ENCODE measurements at regions not wholly inside any gene's neighbourhood (a gene's known extent, or its start where the extent isn't known, plus 50 kb on each side); places are given as distances from the start of the nearest gene placed in this dataset.

- WGBS (ENCODE audit: extremely low coverage, insufficient read length, low lambda C conversion rate), result no CpG with 5 or more reads among the region's 4 CpGs
- Histone ChIP-seq H3K4me1 (ENCODE audit: insufficient read depth, low read length) (no peaks in the 10 kb centered on the region), H3K14ac (ENCODE audit: insufficient read depth, low read length) (no peak overlapping the region), H3K9ac (ENCODE audit: extremely low read depth, insufficient read length, low read length) (no peak overlapping the region), H3K23ac (ENCODE audit: insufficient read length, low read depth, low read length) (no peak overlapping the region), H4K8ac (replicated peaks; ENCODE audit: insufficient read length, low read depth, low read length) (no peak overlapping the region), H2BK15ac (ENCODE audit: low read depth, low read length) (no peak overlapping the region), H4K20me1 (ENCODE audit: control insufficient read depth, insufficient read depth, insufficient read length) (no peaks in the 10 kb centered on the region), H3K23me2 (ENCODE audit: insufficient read length, low read depth, low read length, poor library complexity, severe bottlenecking) (no peaks in the 10 kb centered on the region), H2BK20ac (ENCODE audit: low read depth, low read length, poor library complexity, severe bottlenecking) (no peak overlapping the region), H2AFZ (ENCODE audit: low read length) (no peak overlapping the region), H3T11ph (ENCODE audit: low read length) (no peak overlapping the region), H2BK120ac (ENCODE audit: low read depth, low read length, poor library complexity, severe bottlenecking) (no peak overlapping the region), H3K79me1 (ENCODE audit: insufficient read depth, low read depth, low read length, poor library complexity, severe bottlenecking) (no peaks in the 10 kb centered on the region), H2BK12ac (ENCODE audit: insufficient read length, low read depth, low read length) (no peak overlapping the region), H3K9me3 (ENCODE audit: control insufficient read depth, low read depth, low read length) (no peaks in the 10 kb centered on the region), H4K91ac (ENCODE audit: insufficient read length, low read depth, low read length) (no peak overlapping the region), H4K5ac (ENCODE audit: insufficient read length, low read depth, low read length) (no peak overlapping the region), H3K56ac (ENCODE audit: insufficient read length, low read depth, low read length) (no peak overlapping the region), H2BK5ac (ENCODE audit: insufficient read length, low read length) (no peak overlapping the region), H3K27ac (ENCODE audit: insufficient read length, low read depth, low read length) (no peak overlapping the region), H3K27me3 (ENCODE audit: insufficient read depth, low read length) (no peaks in the 10 kb centered on the region), H3K4ac (ENCODE audit: low read depth, low read length) (no peak overlapping the region), H3K18ac (ENCODE audit: insufficient read length, low read depth, low read length) (no peak overlapping the region), H2AK5ac (ENCODE audit: insufficient read length, low read length) (no peak overlapping the region), H3K79me2 (ENCODE audit: insufficient read depth, low read length) (no peaks in the 10 kb centered on the region), H3K4me2 (ENCODE audit: insufficient read depth, insufficient read length, low read length) (no peak overlapping the region)
- no peaks in the 10 kb centered on the region for H3K36me3 Mint-ChIP-seq (ENCODE audit: insufficient read depth in 1 of 3, low read depth in 3 of 3)
- H3K27ac Mint-ChIP-seq, result peak overlapping the region in 1 of 3 experiments; percentile 70; a peak in 1 of 7 replicates
- H3K27me3 Mint-ChIP-seq (ENCODE audit: low read depth), result no peaks in the 10 kb centered on the region; the same call in 1 of the 2 replicates
- H3K4me3 Mint-ChIP-seq, result no peak overlapping the region
- no peak for TF ChIP-seq CTCF (conservative IDR thresholded peaks at IDR 0.05)
- no peaks in the 10 kb centered on the region for H3K4me1 Mint-ChIP-seq
- DNase-seq, result no peak
- H3K9me3 Mint-ChIP-seq, result no peaks in the 10 kb centered on the region
These were observed 68.0 kb downstream of the CNTN3 start for GRCh38 chr3:74546426-74546825.

All from H9 (cell line).